Gastroesophageal sphincter (tissue), 4 donors: ENCODE measurements at regions not wholly inside any gene's neighbourhood (a gene's known extent, or its start where the extent isn't known, plus 50 kb on each side); places are given as distances from the start of the nearest gene placed in this dataset.

Experiments used
- ATAC-seq: fragments of 150-250 bp; one replicate; pipeline ENCODE4 v1.9.1; 2016; ENCODE audit warnings: mild to moderate bottlenecking, moderate library complexity
- H3K27ac ChIP-seq, 4 donors: fragments of 200-600 bp; sonication (generic) in 3 of 4; 1 replicate in 3 of 4; 2 replicates in 1 of 4; pipeline ENCODE4 v1.5.1; 2016 to 2019
- H3K27me3 ChIP-seq: fragments of 200-600 bp; sonication (generic); one replicate; pipeline ENCODE4 v1.5.1; 2019
- H3K36me3 ChIP-seq, 2 donors: fragments of 200-600 bp; sonication (generic); one replicate each; pipeline ENCODE4 v1.5.1; 2019; ENCODE audit warnings: control low read depth in 1 of 2
- H3K4me1 ChIP-seq, 3 donors: fragments of 200-600 bp; sonication (generic); 1 replicate in 2 of 3; 2 replicates in 1 of 3; pipeline ENCODE4 v1.5.1; 2016 to 2019; ENCODE audit warnings: control low read depth in 2 of 3
- H3K4me3 ChIP-seq, 2 donors: fragments of 200-600 bp; sonication (generic); one replicate each; pipeline ENCODE4 v1.5.1; 2019; ENCODE audit warnings: mild to moderate bottlenecking in 1 of 2, moderate library complexity in 1 of 2
- H3K9me3 ChIP-seq, 3 donors: fragments of 200-600 bp; sonication (generic); one replicate each; pipeline ENCODE4 v1.5.1; 2017 to 2019; ENCODE audit warnings: control low read depth in 2 of 3
- EP300 ChIP-seq: sonication (generic); formaldehyde crosslinking; IDR thresholded peaks from one replicate; pipeline ENCODE4 v1.6.1; 2017; ENCODE audit warnings: antibody characterized with exemption, mild to moderate bottlenecking
- POLR2A ChIP-seq, 2 donors: fragments of 450-650 bp; IDR thresholded peaks; one replicate each; pipeline ENCODE4 v1.6.1; 2017; ENCODE audit warnings: antibody characterized with exemption in 2 of 2, mild to moderate bottlenecking in 2 of 2, moderate library complexity in 1 of 2
- POLR2AphosphoS5 ChIP-seq: sonication (generic); formaldehyde crosslinking; IDR thresholded peaks from one replicate; pipeline ENCODE4 v1.6.1; 2017; ENCODE audit warnings: antibody characterized with exemption
- WGBS, 2 donors: methylation state at CpG; one replicate each; pipeline ENCODE4 v1.1.5; 2018; ENCODE audit warnings: low coverage in 1 of 2; 5-methylcytosine and 5-hydroxymethylcytosine counted together
- TF ChIP-seq, protein P1 (sequence below), 4 experiments: fragments of 200-600 bp in 2 of 4; fragments of 450-650 bp in 2 of 4; sonication (generic) in 1 of 4; IDR thresholded peaks; one replicate each; pipeline ENCODE4 v1.5.1; 2017 to 2019; ENCODE audit warnings: antibody characterized with exemption in 4 of 4, mild to moderate bottlenecking in 2 of 4, moderate library complexity in 2 of 4

- H3K27ac ChIP-seq: no peak overlapping the region
- ATAC-seq: no peak
- no peaks in the 10 kb centered on the region for H3K4me1 ChIP-seq
- H3K4me3 ChIP-seq: no peak overlapping the region
- no peaks in the 10 kb centered on the region for H3K36me3 ChIP-seq
- TF ChIP-seq POLR2A (IDR thresholded peaks at IDR 0.05) (no peak), POLR2AphosphoS5 (no peak), EP300 (no peak)
- TF ChIP-seq, protein P1, sequence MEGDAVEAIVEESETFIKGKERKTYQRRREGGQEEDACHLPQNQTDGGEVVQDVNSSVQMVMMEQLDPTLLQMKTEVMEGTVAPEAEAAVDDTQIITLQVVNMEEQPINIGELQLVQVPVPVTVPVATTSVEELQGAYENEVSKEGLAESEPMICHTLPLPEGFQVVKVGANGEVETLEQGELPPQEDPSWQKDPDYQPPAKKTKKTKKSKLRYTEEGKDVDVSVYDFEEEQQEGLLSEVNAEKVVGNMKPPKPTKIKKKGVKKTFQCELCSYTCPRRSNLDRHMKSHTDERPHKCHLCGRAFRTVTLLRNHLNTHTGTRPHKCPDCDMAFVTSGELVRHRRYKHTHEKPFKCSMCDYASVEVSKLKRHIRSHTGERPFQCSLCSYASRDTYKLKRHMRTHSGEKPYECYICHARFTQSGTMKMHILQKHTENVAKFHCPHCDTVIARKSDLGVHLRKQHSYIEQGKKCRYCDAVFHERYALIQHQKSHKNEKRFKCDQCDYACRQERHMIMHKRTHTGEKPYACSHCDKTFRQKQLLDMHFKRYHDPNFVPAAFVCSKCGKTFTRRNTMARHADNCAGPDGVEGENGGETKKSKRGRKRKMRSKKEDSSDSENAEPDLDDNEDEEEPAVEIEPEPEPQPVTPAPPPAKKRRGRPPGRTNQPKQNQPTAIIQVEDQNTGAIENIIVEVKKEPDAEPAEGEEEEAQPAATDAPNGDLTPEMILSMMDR (IDR thresholded peaks at IDR 0.05): no peak
- H3K27me3 ChIP-seq: no peaks in the 10 kb centered on the region
- 65 to 67% methylated on average over 3 of the region's 3 CpGs for WGBS, 2 donors
- no peaks in the 10 kb centered on the region for H3K9me3 ChIP-seq
These were observed 894.7 kb downstream of the TMEM182 start for GRCh38 chr2:103656558-103656957.

DNA sequence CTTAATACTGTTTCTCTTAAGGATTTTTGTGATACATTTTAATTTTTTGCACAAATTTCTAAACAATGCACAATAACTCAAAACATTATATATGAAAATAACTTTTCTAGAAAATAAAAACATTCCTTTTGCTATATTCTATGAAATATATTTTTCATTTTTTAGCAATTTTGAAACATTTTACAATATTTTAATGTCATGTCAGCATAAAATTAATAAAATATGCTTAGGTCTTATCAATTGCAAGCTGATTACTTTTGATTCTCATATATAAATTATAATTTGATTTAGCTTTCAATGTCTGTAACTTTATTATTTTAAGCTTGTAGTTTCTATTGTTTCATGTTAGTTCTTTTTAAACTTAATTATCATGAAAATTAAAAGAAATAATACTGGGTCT, 898.7 kb downstream of the TMEM182 start:
- H3K27ac ChIP-seq: no peak overlapping the region
- no peaks in the 10 kb centered on the region for H3K4me1 ChIP-seq
- H3K27me3 ChIP-seq: no peaks in the 10 kb centered on the region
- no peak for ATAC-seq
- H3K9me3 ChIP-seq: no peaks in the 10 kb centered on the region
- H3K36me3 ChIP-seq: no peaks in the 10 kb centered on the region
- no peak for TF ChIP-seq POLR2AphosphoS5
- no peak for TF ChIP-seq EP300
- TF ChIP-seq, protein P1 (IDR thresholded peaks at IDR 0.05): no peak
- TF ChIP-seq POLR2A (IDR thresholded peaks at IDR 0.05): no peak
- no peak overlapping the region for H3K4me3 ChIP-seq

- Histone ChIP-seq H3K4me3 (no peak overlapping the region), H3K27ac (no peak overlapping the region), H3K9me3 (no peaks in the 10 kb centered on the region), H3K27me3 (no peaks in the 10 kb centered on the region), H3K36me3 (no peaks in the 10 kb centered on the region), H3K4me1 (no peaks in the 10 kb centered on the region)
- no peak for ATAC-seq
- 33 to 75% methylated on average over 1 of the region's 1 CpG for whole genome bisulfite sequencing, 2 donors
- TF ChIP-seq POLR2A (IDR thresholded peaks at IDR 0.05) (no peak), EP300 (no peak)
- TF ChIP-seq, protein P1 (IDR thresholded peaks at IDR 0.05): no peak
These were observed 899.1 kb downstream of the TMEM182 start for GRCh38 chr2:103660947-103661346.

- ATAC-seq: no peak
- Histone ChIP-seq H3K27me3 (no peaks in the 10 kb centered on the region), H3K9me3 (no peaks in the 10 kb centered on the region), H3K27ac (no peak overlapping the region), H3K36me3 (no peaks in the 10 kb centered on the region), H3K4me3 (no peak overlapping the region), H3K4me1 (no peaks in the 10 kb centered on the region)
- WGBS, 2 donors: 30 to 43% methylated on average over 4 of the region's 4 CpGs
- TF ChIP-seq EP300: no peak
- no peak for TF ChIP-seq POLR2A (IDR thresholded peaks at IDR 0.05)
- TF ChIP-seq POLR2AphosphoS5: no peak
- TF ChIP-seq, protein P1 (IDR thresholded peaks at IDR 0.05): no peak
These were observed 902.9 kb downstream of the TMEM182 start for GRCh38 chr2:103664690-103665089.

GRCh38 chr2:103667335-103667884, 905.6 kb downstream of the TMEM182 start:
- H3K4me1 ChIP-seq: no peaks in the 10 kb centered on the region
- TF ChIP-seq POLR2AphosphoS5 (no peak), POLR2A (IDR thresholded peaks at IDR 0.05) (no peak), EP300 (no peak)
- TF ChIP-seq, protein P1 (IDR thresholded peaks at IDR 0.05): no peak
- H3K36me3 ChIP-seq: no peaks in the 10 kb centered on the region
- H3K4me3 ChIP-seq: no peak overlapping the region
- WGBS, 2 donors: 85 to 90% methylated on average over 3 of the region's 3 CpGs
- no peak for ATAC-seq
- no peak overlapping the region for H3K27ac ChIP-seq
- H3K27me3 ChIP-seq: no peaks in the 10 kb centered on the region
- H3K9me3 ChIP-seq: no peaks in the 10 kb centered on the region
